Activated gamma-delta T cell treated with Interleukin-2 at 50 U/mL for 16 hours (primary cell): ENCODE measurements at regions not wholly inside any gene's neighbourhood (a gene's known extent, or its start where the extent isn't known, plus 50 kb on each side); places are given as distances from the start of the nearest gene placed in this dataset.

Experiments
- DNase-seq: peaks from one replicate; pipeline ENCODE4 v3.0.0-alpha.2; 2020

DNA sequence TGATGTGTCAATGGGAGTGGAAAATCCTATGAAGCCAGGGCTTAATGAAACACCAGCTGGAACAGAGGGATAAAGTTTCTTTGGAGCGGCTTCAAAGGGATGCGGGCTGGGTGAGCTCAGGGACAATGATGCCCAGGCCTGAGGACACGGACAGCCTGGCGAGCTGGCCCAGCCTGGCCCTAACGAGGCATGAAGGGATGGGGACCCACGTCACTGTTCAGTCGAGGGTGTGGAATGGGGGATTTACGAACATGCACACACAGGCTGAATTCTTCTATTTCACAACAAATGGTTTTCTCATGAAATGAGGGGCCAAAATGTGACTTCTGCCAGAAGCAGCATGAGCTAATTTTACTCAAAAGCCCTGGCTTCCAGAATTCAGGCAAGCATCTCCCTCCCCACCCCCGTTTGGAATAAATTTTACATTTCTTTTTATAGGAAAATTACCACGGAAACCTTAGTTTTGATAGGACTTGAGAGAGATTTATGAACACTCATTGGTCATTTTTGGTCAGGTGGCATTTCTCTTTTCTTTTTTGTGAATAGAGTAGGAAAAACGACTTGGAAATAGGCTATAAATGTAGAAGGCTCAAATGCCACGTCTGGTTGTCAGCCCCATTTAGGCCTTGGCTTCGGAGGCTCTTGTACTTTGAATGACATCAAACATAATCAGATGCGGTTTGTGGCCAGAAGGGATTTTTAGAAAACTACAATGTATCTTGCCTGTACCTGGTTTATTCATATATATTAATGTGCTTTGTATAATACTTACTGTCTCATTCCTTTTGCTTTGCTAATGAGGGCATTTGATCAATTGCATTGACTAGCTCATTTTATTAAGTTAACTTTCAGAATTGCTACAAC, 893.8 kb upstream of the CELF4 start:
- DNase-seq: no peak

DNA sequence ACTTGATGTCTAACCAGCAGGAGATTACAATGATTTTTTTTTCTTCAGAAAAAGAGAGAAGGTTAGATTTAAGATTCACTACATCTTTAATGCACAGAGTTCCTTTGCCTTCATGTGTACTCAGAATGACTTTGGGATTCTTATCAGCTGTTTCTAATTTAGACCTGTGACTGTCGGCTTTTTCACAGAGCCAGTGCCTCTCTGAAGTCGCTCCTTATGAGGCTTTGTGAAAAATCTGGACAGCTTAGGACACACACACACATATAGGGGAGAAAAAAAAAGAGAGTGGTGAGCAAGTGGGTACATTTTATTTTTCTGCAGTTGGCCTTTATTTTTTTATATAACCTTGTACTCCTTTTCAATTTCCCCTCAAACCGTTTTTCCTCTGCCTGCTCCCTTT, 893.1 kb upstream of the CELF4 start:
- DNase-seq: no peak

DNA sequence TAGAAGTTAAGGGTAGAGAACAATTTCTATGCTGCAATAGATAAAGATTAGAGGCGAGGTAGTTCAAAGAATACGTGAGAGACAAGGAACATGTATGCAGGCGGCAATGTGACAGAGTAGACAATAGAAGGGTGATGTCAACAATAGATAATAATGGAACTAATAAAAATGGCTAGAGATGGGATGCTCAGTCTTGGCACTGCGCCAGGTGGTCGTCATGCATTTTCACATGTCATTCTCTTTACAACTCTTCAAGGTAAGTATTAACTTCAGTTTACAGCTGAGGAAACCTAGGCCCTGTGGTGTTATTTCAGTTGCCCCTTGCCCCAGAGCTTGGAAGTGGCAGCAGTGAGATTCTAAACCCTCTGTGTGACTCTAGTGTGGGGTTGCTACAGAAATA, 890.7 kb upstream of the CELF4 start:
- no peak for DNase-seq

DNA sequence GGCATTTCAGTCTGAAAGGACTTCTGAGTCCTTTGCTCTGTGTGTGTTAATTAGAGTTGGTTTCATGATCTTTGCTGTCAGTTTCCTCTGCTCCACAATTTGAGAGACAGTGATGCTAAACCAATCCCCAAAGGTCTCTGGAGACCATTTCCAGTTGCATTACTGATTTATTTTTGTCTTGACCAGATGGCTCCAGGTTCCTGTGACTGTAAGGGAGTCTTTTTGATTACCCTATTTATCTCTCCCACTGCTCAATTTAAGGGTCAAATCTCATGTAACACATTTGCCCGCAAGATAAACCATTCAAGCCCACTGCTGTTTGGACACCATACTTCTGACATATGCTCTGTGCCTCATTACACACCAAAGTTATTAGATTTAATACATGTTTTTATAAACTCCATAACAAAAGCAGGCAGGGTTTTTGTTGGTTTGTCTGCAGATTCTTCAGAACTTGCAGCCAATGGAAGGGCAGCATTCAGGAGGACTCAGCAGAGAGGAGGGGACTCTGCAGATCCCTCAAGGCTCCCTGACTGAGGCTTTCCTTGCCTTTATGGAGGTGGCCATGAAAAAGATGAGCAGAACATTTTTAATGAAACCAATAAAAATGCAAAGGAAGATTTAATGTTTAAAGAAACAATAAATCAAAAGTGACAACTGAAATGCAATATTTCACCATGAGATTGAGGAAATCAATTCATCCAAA, 889.3 kb upstream of the CELF4 start:
- no peak for DNase-seq

DNA sequence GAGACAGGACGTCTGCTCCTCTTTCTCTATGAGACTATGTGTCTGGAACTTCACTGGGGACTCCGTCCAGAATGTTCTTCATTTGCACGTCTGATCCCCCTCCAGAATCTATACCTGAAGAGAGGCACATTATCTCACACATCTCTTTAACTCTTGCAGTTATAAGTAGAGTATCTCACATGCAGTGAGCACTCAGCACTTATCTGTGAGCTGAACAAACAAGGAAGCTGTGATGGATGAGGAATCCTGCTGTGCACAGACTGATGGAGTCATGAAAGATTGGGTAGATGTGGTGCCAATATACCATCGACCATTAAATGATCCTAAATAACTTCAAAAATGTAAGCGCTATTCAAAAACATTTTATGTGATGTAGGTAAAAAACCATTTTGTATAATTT, 888.3 kb upstream of the CELF4 start:
- DNase-seq: no peak

DNA sequence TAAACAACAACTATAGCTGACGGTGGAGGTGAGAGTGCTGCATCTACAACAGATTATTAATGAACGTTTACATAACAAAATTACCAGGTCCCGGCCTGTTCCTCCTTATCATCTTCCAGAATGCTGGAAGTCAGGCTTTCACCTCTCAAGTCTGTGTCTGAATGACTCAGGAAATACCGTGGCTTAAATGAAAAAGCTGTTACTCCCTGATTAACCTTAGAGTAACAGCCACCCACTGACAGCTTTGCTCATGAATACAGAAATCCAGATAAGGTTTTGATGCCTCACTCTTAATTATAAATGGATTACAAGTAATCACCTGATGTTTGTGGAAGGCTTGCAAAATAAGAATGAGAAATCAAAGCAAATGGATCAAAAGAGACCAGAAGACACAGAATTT, 885.3 kb upstream of the CELF4 start:
- DNase-seq: no peak

DNA sequence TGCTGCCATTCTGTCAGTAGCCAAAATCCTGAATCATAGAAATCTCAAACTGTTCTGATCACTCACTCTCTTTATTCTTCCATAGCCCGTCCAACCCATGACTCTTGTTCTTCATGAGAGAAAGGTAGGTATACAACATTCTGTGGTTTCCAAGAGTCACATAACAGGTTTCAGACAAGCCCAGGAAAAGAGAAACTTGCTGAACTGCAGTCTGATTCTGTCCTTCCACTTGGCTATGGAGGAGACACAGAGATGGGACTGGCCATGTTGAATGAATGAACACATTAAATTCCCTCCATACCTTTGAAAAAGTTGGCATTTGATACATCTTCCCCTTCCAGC, 880.2 kb upstream of the CELF4 start:
- DNase-seq: no peak

DNA sequence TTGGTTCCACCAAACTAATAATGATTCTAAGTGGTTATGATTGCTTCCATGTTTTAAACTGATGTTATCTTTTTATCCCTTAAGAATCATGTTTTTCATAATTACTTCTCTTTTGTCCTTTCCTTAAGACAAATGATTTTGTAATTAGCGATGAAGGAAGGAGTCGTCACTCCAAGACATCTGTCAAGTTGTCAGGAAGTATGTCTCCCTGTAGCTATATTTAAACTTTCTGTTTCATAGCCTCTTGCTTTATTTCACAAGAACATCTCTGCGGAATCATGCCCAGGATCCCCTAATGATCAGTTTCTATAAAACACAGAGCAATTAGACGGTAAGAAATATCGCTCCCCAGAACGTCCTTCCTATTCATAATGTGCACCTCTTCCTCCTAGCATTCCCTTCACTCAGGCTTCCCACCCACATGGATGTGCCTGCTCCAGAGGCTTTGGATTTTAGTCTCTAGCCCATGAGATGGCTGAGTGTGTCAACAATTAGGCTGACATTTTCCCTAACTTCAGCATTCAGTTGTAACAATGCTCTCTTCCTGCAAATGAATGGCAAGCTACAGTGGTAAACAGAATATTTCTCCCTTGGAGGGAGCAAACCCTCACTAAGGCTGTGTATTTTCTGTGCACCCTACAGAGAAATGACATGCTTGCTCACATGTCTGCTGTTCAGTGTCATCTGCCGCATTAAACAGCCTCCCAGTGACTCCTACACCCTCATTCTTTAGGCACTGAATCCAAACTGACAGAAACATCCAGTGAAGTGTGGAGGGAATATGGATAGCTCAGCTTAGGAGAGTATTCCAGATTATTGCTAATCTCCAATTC, 879.6 kb upstream of the CELF4 start:
- no peak for DNase-seq

DNA sequence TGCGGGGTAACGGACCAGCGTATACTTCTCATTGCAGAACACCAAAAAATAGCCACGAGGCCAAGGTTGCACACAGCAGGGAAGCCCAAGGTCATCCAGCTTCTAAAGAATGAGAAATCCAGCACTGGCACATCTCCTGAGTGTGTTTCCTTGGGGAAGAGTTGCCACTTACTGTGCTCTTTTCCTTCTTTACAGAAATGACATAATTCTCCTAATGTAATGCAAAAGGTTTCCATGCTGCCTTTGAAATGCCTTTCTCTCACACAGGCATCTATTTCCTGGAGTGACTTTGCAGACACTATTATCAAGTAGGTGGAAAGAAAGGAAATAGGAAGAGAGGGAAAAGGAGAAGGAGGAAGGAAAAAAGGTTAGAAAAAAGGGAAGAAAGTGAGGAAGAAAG, 862.1 kb upstream of the CELF4 start:
- DNase-seq: no peak

DNA sequence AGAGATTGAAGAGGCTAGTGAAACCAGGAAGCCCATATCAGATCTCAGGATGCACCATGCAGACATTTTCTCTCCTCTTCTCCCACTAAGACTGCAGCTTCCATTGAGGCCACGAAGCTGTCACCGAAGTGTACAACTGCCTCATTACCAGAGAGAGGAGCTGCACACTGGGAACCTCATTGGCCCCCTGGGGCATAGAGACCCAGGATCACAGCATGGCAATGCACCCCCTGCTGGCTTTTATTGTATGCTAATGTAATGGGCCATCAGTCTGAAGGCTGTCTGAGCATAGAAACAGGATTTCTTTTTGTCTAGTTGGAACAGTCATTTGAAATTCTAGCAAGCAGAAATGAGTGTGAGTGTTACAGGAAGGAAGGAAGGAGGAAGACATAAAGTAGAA, 861.6 kb upstream of the CELF4 start:
- no peak for DNase-seq

DNA sequence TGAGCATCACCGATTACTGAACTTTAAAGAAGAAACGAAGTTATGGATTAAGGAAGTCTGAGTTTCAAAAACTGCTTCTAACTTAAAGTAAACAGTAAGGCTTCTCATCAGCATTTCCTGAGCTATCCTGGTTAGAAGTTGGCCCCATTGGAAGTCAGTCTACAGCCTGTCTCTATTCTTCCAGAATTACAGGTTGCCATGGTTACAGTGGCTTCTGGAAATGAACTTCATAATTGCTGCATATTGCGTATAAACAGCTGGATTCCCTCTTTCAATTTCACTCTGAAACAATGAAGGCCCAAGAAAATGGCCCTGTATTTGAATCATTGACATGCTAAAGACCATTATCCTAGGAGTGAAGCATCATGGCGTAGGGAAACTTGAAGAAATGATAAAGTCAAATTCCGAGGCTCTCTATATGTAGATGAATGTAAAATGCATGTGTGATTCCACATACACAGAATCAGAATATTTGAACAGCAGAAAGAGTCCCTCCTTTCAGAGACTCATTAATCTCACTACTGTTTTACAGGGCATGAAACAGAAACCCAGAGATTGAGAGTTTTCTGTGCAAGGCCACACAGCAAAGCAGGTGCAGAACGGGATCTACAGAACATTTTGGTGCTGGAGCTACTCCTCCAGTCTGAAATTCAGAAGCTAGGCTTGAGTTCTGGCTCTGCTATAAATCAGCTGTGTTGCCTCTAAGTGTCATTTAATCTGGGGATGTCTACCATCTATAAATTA, 856.4 kb upstream of the CELF4 start:
- no peak for DNase-seq

DNA sequence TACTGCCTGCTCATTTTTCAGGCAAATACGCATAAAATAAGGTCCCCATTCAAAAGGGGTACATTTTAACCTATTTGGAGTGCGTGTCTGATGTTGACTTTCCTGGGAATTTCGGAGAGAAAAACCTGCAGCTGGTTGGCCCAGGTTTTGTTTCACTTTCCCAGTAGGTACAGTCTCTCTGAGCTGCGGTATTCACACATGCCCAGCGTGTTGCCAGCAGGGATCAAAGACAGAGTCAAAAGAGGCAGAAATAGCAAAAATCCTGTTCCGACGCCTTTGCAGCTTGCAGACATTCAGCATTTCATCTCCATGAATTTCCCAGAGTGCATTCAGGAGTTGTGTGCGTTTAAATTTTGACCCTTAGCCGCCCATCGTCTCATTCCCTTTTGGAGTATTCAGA, 855.4 kb upstream of the CELF4 start:
- no peak for DNase-seq

DNA sequence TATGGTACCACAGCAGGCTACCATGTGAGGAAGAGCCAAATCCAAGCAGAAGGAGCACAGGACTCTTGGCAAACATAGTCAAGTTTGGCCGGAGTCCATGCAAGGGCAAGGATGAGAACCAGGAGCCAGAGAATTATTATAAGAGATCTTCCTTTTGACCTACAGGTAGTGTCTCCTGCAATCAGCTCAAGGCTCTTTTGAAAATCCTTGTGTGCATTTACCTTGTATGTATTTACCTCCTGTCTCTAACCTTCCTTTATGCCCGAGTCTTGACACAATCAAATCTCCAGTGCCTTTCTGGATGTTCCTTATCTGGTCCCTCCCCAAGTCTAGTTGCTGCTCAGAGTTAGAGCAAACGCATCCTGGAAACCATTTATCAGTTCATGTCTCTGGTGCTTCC, 855.0 kb upstream of the CELF4 start:
- DNase-seq: no peak

DNA sequence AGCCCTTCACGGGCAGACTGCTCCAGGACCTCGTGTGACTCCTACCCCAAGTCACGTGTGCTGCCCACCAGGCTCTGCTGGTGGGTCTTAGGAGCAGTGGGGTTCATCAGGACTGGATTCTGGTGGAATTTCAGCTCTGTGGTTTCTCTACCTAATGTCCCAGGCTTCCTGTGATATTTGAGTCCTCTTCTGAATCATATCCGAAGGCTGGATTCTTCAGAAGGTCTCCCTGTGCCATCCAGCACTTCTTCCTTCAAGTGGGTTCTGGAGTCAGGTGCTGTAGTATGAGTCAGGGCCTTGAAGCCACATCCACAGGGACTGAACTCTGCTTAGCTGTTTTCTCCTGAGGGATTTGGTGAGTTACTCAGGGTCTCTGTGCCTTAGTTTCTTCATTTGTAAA, 850.2 kb upstream of the CELF4 start:
- no peak for DNase-seq

DNA sequence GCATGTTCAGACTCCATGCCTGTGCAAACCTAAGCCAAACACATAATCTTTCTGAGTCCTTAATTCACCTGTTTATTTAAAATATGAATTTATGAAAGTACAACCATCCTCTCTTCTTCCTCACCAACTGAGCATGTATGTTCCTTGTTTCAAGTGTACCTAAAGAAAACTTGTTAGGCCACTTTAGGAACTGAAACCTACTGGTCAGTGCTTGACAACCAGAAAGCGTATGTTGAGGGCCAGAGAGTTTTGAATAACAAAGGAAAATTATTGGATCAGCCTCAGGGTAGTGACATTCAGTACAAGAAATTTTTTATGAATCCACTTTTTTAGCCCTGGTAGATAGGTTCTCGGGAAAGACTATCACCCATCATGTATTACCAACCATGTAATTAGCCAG, 847.6 kb upstream of the CELF4 start:
- no peak for DNase-seq

DNA sequence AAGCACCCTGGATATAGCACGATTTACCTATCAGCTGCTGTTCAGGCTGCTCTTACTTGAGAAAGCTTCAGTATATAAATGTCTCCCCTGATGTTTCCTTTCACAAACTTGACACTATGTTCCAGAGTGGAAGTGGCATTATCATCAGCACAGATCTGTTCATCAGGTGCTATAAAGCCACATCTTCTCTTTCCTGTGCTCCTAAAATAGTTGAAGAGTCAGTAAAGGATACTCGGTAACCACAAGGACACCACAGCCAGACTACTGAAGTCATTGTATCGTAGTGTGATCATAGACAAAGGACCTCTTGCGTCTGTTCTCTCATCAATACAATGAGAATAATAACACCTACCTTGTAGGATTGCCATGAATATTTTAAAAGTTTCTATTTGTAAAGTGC, 841.0 kb upstream of the CELF4 start:
- DNase-seq: no peak

DNA sequence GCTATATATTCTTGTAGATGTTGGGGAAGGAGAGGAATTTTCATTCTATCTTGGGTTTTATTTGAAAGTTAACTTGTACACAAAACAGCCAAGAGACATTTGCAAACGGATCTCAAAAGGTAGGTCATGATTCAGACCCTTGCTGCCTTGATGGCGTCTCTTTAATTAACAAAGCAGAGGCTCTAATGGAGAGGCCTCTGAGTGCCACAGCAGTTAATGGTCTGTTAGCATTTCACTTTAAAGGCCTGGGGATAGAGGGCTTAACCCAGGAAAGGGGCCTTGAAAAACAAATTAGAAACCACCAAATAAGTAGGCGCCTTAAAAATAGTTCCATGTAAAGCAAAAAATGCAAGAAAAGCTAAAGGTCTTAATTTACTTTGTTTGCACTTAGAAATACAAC, 836.9 kb upstream of the CELF4 start:
- DNase-seq: no peak

DNA sequence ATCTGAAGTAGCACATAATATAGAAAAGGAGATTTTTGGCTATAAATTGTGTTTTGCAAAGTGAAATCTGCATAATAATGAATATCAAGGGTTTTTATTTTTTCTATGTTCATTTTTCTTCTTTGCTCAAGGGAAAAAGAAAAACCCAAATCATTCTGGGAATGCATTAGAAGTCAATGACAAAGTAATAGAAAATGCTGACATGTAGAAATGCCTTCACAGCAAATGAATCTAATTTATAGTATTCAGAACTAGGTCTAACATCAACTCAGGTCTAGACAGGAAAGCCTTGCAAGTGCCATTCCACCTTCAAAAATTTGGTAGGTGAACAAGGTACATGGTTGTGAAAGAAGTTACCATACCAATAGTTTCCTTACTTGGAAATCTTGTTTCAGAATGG, 831.5 kb upstream of the CELF4 start:
- DNase-seq: no peak

DNA sequence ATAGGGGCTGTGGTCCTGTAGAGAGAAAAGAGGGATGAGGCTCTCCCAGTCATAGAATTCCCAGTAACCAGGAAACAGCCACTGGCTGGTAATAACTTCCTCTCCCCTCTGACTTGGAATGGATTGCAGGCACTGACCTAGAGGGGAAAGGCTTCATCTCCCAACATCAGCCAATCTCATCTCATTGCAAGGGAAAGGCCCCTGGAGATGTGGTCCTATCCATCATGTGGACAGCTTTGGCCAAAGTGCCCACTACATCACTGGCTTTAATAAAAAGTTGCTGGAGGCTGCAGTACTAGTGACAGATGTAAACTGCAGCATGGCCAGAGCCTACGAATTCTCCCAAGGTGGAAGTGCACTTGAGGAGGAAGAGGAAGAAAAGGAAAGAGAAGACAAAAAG, 820.5 kb upstream of the CELF4 start:
- no peak for DNase-seq

DNA sequence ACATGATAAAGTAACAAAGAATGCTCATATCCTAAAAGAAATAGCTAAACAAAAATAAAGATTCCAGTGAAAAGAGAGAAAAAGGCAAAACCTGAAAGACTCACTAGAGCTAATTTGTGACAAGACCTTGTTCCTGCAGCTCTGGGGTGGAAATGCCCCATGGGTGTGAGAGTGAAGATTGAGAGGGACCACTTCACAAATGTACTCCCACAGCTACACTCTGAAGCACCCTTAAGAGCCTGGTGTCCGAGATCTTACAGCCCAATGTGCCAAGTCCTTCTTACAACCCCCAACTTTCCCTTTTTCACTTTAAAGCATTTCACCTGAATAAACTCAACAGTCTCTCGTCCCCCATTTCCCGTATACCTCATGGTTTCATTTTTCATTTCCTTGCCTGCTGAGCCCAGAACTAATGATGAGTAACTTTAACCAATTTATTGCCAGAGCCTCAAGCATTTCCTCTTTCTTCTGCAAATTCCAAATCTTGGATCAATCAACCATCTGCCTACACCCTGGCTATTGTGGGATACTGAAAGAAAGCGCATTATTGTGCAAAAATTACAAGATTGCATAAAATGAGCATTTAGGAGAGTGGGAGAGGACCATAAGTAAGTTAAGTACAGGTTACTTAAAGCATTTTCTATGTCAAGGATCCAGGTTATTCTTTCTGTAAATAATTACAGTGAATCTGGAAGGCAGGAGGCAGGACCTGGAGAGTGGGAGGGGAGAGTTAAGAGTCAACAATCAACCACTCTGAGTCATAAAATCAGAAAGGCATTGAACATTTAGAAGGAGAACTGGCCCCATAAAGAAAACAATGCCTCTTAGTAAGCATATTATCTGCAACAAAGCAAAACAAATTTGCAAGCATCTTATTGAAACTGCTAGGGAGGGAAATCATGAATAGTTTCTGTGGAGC, 804.4 kb upstream of the CELF4 start:
- DNase-seq: no peak

DNA sequence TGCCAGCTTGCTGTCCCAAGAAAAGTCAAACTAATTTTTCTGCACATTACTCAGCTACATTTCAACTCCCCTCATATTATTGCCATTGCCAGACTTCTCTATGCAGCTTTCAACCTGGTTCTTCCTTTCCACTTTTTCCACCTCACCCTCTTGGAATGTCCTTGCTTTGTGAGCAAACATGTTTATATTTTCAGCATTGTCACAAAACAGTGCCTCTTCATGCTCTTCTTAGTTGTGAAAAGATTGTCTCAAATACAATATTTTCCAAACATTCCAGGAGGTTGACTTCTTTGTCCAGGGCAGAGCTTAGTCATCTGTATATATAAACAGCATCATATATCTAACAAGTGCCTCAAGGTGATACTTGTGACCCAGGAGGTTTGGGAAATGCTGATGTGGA, 803.3 kb upstream of the CELF4 start:
- no peak for DNase-seq

DNA sequence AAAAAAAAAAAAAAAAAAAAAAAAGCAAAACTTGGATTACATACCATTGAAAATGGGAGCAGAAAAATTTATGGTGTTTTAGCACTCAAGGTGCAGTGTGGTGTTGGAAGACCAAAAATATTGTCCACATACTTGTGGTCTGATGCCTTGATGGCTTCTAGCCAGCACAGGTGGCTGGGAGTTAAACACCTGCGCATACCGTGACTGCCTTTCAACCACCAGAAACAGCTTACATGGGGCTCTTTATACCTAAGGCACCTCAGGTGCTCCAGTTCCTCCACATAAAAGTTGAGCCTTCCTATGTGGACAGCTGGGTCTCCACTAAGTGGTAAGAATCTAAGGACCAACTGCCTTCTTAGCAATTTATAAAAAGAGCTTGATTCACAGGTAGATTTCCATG, 802.6 kb upstream of the CELF4 start:
- no peak for DNase-seq
